Osteocyte (in vitro differentiated cells): ENCODE measurements at regions not wholly inside any gene's neighbourhood (a gene's known extent, or its start where the extent isn't known, plus 50 kb on each side); places are given as distances from the start of the nearest gene placed in this dataset.

Source experiments
- DNase-seq: peaks from one replicate; pipeline ENCODE4 v3.0.0; 2021; ENCODE audit warnings: mixed read lengths; ENCODE audit not compliant: unreplicated experiment; ENCODE audit errors: extremely low spot score
- H3K27ac Mint-ChIP-seq: one replicate; pipeline ENCODE4 v1.8.0; 2021; ENCODE audit warnings: mild to moderate bottlenecking, mixed read lengths; ENCODE audit not compliant: unreplicated experiment
- H3K27me3 Mint-ChIP-seq: one replicate; pipeline ENCODE4 v1.8.0; 2021; ENCODE audit warnings: mixed read lengths; ENCODE audit not compliant: unreplicated experiment
- H3K36me3 Mint-ChIP-seq: one replicate; pipeline ENCODE4 v1.8.0; 2021; ENCODE audit warnings: mixed read lengths; ENCODE audit not compliant: unreplicated experiment
- H3K4me1 Mint-ChIP-seq: one replicate; pipeline ENCODE4 v1.8.0; 2021; ENCODE audit warnings: mixed read lengths; ENCODE audit not compliant: unreplicated experiment
- H3K4me3 Mint-ChIP-seq: one replicate; pipeline ENCODE4 v1.8.0; 2021; ENCODE audit warnings: mild to moderate bottlenecking, moderate library complexity, mixed read lengths; ENCODE audit not compliant: unreplicated experiment
- H3K9me3 Mint-ChIP-seq: one replicate; pipeline ENCODE4 v1.8.0; 2021; ENCODE audit warnings: mixed read lengths; ENCODE audit not compliant: unreplicated experiment
- TF ChIP-seq, protein P1 (sequence below): fragments of 200-600 bp; sonication (generic); IDR thresholded peaks from 2 replicates; pipeline ENCODE4 v1.5.0; 2021; ENCODE audit warnings: antibody characterized with exemption, mild to moderate bottlenecking, moderate library complexity

DNA sequence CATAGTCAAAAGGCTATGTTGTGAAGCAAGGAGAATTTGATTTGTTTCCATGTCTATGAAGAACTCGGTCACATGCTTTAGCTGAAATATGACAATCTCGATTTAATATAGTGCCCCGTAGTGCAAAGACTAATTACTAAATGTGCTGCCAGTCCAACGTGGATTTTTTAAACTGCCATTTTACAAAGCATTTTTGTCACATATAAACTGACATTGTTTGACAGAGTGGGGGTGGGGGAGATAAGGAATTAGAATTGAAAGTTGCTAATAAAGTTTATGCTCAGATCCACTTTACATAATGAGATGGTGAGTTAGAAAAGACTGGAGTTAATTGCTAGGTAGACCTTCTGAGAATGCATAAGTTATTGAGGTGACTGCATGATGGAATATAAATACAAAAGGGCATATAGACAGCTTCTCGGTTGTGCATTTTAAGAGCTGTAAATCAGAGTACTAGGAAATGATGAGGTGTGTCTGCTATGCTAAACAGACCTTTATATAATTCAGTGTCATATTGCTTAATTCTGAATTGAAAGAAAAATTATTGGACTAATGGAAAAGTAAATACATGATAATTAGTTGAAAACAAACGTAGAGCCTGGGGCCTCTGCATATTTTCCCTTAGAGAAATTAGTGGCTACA is 158.9 kb upstream of the MTNR1B start:
- H3K4me1 Mint-ChIP-seq = no peaks in the 10 kb centered on the region
- H3K4me3 Mint-ChIP-seq = no peak overlapping the region
- H3K9me3 Mint-ChIP-seq = no peaks in the 10 kb centered on the region
- H3K36me3 Mint-ChIP-seq = no peaks in the 10 kb centered on the region
- H3K27me3 Mint-ChIP-seq = no peaks in the 10 kb centered on the region
- no peak for DNase-seq
- no peak overlapping the region for H3K27ac Mint-ChIP-seq
- TF ChIP-seq, protein P1, sequence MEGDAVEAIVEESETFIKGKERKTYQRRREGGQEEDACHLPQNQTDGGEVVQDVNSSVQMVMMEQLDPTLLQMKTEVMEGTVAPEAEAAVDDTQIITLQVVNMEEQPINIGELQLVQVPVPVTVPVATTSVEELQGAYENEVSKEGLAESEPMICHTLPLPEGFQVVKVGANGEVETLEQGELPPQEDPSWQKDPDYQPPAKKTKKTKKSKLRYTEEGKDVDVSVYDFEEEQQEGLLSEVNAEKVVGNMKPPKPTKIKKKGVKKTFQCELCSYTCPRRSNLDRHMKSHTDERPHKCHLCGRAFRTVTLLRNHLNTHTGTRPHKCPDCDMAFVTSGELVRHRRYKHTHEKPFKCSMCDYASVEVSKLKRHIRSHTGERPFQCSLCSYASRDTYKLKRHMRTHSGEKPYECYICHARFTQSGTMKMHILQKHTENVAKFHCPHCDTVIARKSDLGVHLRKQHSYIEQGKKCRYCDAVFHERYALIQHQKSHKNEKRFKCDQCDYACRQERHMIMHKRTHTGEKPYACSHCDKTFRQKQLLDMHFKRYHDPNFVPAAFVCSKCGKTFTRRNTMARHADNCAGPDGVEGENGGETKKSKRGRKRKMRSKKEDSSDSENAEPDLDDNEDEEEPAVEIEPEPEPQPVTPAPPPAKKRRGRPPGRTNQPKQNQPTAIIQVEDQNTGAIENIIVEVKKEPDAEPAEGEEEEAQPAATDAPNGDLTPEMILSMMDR = no peak

DNA sequence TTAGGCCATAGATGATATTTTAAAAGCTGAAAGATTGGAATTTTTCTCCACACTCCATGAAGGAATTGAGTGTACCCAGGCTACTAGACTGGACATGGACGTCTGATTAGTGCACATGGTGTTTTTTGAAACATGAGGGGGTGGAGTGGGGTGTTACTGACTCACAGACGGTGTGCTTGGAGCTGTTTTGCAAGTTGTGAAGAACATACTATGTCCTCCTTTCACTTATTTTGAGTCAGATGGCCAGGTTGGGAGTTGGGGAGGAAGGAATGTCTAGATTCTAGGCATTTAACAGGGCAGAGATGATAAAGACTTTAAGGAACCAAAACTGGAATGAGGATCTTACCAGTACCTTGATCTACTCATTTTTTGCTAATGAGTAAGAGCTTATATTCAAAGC is 158.1 kb upstream of the MTNR1B start:
- no peak for DNase-seq
- H3K4me1 Mint-ChIP-seq = no peaks in the 10 kb centered on the region
- H3K36me3 Mint-ChIP-seq = no peaks in the 10 kb centered on the region
- no peak overlapping the region for H3K27ac Mint-ChIP-seq
- no peaks in the 10 kb centered on the region for H3K27me3 Mint-ChIP-seq
- TF ChIP-seq, protein P1 = no peak
- H3K4me3 Mint-ChIP-seq = no peak overlapping the region
- no peaks in the 10 kb centered on the region for H3K9me3 Mint-ChIP-seq

DNA sequence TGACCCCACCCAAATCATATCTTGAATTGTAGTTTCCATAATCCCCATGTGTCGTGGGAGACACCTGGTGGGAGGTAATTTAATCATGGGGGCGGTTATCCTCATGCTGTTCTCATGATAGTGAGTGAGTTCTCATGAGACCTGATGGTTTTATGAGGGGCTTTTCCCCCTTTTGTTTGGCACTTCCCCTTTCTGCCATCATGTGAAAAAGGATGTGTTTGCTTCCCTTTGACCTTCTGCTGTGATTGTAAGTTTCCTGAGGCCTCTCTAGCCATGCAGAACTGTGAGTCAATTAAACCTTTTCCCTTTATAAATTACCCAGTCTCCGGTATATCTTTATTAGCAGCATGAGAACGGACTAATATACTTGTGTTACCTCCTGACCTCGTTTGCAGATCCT is 156.6 kb upstream of the MTNR1B start:
- Mint-ChIP-seq H3K4me1 (no peaks in the 10 kb centered on the region), H3K4me3 (no peak overlapping the region), H3K27me3 (no peaks in the 10 kb centered on the region), H3K36me3 (no peaks in the 10 kb centered on the region), H3K27ac (no peak overlapping the region), H3K9me3 (no peaks in the 10 kb centered on the region)
- DNase-seq = no peak
- TF ChIP-seq, protein P1 = no peak

- no peaks in the 10 kb centered on the region for H3K9me3 Mint-ChIP-seq
- no peak overlapping the region for H3K27ac Mint-ChIP-seq
- H3K27me3 Mint-ChIP-seq = no peaks in the 10 kb centered on the region
Measured at GRCh38 chr11:92819830-92820229, 149.6 kb upstream of the MTNR1B start.

DNA sequence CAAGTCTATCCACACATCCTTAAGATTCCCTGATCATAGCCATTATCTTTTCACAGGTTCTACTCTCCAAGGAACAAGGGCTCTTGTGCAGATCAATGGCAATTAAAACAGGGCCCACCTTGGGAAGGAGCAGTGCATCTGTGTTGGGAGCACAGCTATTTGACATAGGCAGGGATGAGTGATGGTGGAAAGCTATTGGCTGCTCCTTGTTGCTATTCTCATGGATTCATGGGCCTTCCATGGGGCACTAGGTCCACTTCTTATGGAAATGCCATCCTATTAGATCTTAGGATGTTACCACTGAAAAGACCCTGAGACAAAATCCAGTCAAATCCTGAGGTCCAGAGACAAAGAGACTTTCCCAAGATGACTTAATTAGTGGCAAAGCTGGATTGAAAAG is 148.6 kb upstream of the MTNR1B start:
- H3K4me1 Mint-ChIP-seq = no peaks in the 10 kb centered on the region
- H3K27me3 Mint-ChIP-seq = peaks cover 3% of the 10 kb centered on the region
- no peaks in the 10 kb centered on the region for H3K9me3 Mint-ChIP-seq
- no peak overlapping the region for H3K27ac Mint-ChIP-seq
- no peaks in the 10 kb centered on the region for H3K36me3 Mint-ChIP-seq
- no peak for DNase-seq
- TF ChIP-seq, protein P1 = no peak
- no peak overlapping the region for H3K4me3 Mint-ChIP-seq

More at GRCh38 chr11:92819830-92820229, 149.6 kb upstream of the MTNR1B start:
- no peaks in the 10 kb centered on the region for H3K36me3 Mint-ChIP-seq
- DNase-seq = no peak
- no peak overlapping the region for H3K4me3 Mint-ChIP-seq
- TF ChIP-seq, protein P1 = no peak
- no peaks in the 10 kb centered on the region for H3K4me1 Mint-ChIP-seq
